ENCODE measurements at regions not wholly inside any gene's neighbourhood (a gene's known extent, or its start where the extent isn't known, plus 50 kb on each side); places are given as distances from the start of the nearest gene placed in this dataset.

DNA sequence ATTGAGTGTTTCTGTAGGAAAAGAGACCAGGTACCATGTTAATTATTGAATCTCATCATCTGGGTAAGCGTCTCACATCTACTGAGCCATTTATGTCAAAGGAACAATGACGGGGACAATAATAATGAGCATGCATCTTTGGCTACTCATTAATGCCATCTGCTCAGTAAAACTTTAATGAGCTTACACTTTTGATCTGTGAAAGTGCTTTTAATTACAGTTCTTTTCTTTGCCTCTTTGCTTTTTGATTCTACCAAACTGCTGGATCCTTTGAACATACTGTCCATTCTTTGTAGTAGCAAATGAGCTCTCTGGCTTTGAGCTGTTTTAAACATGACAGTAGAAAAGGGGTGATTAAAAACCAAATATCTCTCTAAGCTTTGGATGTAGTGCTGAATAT lies 181.2 kb upstream of the IVNS1ABP start:
- no peak for DNase-seq

DNA sequence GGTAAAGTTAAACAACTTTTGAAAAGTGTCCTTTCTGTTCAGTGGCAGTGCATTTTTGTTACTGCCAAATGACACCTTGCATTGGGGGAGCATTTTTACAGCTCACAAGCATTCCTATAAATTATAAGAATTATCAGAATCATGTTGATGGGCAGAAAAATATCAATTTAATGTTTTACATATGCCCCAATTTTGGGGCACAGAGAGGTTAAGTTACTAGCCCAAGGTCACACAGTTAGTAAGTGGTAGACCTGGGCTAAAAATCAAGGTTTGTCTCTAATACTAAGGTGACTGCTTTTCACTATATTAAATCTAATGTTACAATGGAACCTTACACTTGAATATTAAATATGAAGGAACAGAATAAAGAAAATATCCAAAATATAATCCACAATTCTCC lies 180.1 kb upstream of the IVNS1ABP start:
- no peak for DNase-seq

DNA sequence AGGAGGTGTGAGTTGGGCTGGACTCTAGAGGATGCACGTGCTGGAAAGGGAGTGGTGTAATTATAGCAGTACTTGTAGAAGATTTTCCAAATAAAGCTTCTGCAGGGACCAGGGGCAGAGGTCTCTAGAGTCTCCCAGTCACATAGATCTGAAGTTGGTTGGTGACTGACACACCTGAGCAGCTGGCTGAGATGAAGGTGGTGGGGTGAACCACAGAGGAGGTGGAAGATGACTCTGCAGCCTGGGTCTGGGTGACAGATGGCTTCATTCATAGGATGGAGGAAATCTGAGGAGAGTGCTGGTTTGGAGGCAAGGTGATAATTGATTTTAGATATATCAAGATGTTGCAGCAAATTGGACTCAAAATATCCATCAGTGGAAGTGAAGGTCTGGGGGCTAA lies 178.9 kb upstream of the IVNS1ABP start:
- no peak for DNase-seq

DNA sequence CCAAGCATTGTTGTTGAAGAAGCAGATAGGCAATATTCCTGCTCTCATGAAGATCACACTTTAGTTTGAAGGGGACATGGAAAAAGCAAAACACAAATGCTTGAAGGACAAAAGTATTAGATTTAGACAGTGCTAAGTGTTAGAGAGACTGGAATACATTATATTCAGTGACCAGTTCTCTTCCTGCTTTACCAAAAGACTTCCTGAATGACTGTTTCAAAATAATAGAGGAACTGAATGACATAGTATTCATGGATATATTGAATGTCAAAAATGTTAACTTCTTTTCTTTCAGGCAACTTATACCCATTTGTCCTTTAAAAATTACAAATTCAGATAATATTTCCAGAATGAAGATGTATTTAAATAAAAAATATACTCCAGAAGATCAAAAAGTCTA lies 178.0 kb upstream of the IVNS1ABP start:
- no peak for DNase-seq

DNA sequence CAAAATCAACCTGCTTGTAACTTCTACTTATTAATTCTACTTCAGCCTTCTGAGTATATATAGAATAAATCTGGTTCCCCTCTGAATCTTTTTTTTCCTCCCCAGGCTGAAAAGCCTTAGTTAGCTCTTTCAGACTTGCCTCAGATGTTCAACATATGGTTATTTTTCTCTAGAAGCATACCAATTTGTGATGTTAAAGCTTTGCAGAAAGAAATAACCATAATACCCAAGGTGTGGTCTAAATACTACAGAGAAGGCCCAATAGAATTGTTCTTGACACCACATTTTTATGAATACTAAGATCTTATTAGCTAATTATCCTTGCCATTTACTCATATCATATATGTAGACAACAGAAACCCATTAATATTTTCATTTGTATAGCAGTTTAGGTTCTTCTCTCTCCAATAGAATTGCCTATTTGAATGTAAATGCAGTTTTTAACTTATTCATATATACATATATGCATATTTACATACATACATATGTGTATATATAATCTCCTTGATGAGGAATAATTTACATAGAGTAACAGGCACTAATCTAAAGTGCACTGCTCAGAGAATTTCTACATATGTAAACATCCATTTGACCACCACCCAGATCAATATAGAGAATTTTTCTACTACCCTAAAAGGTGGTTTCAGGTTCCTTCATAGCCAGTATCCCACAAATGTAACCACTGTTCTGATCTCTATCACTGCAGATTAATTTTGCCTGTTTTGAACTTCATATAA lies 175.2 kb upstream of the IVNS1ABP start:
- no peak for DNase-seq

DNA sequence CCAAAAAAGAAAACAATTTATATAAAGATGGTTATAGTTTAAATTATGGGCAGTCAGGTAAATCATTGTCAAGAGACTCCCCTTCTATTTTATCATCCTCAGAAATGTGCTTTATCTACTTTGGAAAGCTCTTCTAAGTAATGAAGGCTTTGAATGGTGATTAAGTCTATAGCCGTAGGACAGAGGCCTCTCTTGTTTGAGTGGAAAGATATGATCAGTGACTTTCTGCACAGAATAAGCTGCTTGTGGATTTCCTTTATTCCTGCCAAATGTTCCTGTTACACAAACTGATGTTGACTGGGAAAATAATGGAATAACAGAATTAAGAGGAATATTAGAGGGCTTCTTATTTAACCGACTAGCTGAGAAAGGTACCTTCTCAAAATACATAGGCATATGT lies 174.6 kb upstream of the IVNS1ABP start:
- DNase-seq, result no peak

DNA sequence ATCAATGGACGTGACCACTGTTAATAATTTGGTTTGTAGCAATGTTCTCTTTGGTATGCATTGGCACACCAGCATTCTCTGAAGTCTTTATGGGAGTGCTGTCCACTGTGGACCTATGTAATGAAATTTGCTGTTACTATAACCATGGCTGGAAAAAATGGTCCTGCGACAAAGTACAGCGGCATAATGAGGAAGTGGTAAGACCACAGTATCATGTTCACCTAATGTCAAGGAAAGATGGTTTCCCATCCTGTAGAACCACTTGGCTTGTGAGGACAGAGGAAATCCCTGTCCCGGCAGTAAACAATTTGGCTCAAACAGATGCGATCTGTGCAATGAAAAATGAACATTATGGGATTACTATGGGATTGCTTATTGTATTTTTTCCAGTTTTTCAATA lies 173.9 kb upstream of the IVNS1ABP start:
- no peak for DNase-seq

DNA sequence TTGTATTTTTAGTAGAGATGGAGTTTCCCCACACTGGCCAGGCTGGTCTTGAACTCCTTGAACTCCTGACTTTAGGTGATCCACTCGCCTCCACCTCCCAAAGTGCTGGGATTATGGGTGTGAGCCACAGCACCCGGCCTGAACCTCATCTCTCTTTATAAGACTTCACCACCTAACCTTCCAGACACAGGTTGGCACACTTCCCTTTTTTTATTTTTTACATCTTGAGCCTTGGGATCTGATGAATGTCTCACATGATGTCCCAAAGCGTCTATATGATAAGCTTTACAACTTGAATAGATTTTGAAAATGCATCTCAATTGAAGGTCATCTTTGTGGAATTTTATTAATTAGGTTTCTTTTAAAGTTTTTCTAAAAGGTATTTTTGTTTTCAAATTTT lies 172.4 kb upstream of the IVNS1ABP start:
- DNase-seq, result no peak

DNA sequence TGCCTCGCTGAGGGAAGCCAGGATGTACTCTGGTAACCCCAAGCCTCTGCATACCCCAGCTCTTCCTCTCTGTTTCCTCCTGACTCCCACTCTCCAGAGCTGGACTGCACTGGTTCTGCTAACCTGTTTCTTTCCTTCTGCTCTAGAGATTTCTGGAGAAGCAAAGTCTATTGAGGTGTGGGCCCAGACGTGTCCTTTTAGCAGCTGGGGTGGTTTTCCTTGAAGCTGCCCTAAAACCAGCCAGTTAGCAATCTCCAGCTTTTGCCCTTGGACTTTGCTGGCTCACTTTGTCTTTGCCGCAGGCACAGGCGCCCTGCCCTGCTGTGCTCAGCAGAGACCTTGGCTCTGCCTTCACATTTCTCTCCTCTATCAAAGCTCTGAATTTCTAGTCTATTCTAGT lies 171.8 kb upstream of the IVNS1ABP start:
- DNase-seq, result no peak

DNA sequence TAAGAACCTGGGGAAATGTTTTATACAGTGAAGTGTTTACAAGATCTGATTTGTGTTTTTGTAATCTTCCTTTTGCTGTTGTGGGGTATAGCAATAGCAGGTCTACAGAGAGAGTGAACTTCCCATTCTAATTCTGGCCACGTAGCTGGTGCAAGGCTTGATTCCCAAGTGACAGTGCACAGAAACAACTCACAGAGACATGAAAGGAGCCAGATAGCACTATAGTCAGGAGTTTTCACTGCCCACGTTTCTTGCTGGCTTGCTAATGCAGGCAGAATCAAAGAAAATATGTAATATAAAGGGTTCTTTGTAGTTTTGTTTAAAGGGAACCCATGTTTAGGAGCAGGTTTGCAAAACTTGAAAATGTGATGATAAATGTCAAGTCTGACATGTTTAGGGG lies 170.9 kb upstream of the IVNS1ABP start:
- no peak for DNase-seq

DNA sequence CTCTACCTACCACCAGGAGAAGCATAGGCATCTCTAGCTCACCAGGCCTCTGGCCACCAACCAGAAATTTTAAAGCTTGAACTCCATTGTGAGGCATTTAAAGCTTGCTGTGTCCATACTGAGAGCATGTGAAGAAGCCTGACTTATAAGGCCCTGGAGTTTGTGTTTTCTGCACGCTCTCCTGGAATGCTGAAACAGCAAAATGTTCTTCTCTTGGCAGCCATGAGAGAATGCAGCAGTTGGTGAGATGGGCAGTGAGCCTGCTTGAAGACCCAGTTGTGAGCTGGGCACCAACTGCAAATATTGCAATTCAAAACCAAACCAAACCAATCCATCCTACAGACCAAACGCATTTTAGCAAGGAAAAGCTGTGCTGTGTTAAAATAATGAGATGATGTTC lies 170.0 kb upstream of the IVNS1ABP start:
- DNase-seq, result no peak

DNA sequence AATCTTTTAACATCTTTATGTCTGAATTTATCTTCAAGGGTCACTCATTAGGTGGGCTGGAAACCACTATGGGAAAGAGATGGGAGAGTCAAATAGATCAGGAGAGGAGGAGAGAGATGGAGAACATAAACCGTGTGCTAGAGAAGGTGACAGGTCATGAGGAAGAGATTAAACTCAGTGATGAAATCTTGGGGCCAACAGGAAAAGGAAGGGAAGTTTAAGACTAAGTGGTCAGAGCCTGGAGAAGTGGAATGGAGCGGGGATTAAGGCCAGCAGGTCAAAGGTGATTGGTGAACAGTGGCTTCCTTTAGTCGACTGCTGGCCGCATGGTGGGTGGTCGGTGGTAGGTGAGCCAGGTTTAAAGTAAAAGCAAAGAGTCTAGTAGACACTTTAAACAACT lies 169.3 kb upstream of the IVNS1ABP start:
- DNase-seq, result no peak

DNA sequence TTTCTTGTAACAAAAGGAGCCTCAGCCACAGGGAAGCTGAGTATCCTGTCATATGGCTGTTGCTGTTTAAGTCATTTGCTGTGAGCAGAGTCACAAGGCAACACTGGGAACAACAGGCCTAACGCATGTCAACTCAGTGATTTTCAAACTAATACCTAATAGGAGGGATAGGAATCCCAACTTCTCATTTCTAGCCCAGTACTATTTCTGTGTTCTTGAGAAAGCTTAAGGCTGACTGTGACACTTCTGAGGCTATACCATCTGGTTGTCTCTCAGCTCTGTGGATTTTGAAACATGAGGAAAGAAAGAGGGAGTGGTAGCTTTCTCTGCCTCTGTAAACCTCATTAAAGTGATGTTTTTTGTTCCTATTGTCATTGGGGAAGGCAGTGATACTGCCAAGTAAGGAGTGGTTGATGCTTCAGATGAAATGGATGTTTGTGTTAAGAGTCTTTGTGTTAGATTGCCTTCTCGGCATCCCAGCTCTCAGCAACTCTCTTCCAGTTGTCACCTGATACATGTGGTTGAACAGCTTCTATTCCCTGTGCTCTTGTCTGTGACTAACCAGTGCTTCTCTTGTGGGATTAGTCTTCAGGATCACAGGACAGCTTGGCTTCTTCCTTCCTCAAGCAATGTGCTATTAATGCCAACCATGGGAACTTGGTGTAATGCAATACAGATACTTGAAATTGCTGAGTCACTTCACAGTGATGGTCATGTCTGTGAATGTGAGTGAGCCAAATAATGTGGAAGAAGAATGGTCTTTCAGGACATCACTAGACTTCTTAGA lies 166.8 kb upstream of the IVNS1ABP start:
- peak; percentile 19 for DNase-seq

DNA sequence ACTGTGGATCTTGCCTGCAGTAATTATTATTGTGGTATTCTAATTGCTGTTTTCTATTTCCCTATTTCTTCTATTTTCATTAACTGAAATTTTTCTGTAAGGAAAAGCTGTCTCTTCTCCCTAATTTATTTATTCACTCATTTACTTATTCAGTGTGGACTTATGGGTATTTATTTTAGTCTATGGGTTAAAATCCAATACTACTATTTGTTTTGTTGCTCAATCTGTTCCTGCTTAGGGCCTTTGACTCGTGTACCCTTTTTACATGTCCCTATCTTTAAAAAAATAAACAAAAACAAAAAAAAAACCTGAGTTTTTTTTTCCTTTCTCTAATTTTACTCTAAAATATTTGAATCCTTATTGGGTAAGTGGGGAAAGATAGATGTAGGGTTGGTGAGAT lies 166.2 kb upstream of the IVNS1ABP start:
- DNase-seq, result no peak

DNA sequence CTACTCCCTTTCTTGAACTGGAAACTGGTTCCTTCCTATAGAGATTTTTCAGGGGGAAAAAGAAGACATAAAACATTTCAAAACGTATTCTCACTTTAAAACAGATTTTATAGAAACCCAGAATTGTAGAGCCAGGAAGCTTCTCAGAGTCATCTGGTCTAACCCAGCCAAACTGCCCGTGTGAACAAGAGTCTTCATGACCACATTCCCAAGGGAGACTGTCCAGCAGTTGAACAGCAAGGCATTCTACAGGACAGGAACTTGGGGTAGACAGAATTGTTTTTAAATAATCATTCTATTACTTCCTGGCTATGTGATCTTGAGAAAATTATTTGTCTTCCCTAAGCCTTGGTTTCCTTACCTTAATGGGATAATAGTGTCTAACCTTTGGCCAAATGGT lies 163.5 kb upstream of the IVNS1ABP start:
- DNase-seq, result no peak

DNA sequence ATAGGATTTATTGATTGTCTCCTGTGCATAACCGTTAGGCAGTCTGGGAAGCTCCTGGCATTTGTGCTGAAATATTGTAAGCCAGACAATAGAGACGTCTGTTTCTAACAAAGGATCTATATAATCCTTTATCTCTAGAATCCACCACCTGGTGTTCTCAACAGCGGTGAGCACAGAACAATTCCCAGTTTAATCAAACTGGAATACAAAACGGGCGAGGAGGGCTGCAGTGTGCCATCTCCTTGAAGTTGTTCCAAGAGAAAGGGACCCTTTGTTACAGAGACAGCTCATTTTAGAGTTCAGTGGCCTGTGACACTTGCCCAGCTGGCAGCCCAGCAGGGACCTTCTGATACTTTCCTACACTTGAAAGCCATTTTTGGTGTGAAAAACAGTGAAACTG lies 162.8 kb upstream of the IVNS1ABP start:
- DNase-seq, result no peak

DNA sequence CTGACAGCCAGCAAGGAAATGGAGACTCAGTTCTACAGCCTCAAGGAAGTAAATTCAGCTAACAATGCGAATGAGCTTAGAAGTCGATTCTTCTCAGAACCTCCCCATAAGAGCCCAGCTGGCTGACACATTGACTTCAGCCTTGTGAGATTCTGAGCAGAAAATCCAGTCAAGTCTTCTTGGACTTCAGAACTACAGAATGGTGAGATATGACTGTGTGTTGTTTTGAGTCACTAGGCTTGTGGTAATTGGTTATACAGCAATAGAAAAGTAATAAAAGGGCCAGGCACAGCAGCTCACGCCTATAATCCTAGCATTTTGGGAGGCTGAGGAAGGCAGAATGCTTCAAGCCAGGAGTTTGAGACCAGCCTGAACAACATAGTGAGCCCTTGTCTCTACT lies 161.8 kb upstream of the IVNS1ABP start:
- DNase-seq, result no peak

DNA sequence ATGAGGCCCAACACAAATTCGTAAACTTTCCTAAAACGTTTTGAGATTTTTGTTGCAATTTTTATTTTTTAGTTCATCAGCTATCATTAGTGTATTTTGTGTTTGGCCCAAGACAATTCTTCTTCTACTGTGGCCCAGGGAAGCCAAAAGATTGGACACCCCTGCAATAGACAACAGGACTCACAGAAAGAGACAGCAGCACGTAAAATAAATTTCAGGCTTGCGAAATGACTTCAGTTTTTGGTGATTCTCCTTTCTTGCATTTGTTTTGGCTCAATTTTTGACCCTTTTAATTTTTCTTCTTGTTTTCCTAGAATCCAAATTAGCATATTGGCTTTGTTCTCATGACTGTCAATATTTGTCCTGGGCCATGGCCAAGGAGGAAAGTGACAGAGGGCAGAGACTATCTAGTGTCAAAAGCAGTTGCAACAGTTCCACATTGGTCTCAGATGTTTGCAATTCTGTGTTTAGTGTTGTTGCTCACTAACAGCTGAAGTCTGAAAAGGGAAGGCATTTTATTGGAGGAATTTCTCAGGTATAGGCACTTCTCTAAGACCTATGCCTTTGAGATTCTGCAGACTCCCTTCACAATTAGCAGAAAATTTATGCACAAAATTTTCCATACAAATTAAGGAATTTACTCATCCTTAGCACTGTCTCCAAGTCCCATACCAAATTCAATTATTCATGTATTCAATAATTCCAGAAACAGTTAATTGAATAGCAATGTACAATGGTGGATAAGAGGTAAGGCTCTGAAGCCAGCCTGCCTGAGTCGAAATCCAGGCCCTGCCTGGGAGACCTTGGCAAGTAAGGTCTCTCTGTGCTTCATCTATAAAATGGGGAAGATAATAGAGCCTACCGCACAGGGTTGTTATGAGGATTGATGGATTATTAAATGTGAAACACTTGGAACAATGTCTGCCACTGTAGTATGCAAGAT lies 160.9 kb upstream of the IVNS1ABP start:
- DNase-seq, result no peak

DNA sequence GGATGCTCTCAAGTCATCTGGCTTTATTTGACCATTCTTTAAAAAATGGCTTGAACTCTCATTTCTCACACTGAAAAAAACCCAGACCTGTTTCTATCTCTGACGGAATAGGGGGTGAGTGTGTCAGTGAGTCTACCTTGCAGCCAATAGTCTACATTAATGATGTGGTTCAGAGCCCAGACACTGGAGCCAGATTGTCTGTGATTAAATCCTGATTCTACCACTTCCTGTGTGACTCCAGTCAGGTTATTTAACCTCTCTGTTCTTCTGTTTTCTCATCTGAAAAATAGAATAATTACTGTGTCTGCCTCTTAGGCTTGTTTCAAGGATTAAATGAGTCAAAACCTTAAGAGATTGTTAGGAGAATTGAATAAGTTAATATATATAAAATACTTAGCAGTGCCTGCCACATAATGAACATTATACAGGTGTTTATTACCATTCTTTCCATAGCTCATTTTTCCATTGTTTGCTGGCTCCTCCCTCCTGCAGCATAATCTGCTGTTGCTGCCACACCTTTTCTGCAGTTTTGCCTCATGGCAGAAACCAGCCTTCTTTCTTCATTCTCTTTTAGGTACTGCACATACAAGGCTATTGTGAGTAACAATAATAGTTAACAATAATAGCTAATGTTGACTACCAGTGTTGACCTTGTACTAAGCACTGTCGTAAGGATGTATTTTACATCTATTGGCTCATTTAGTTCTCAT lies 157.6 kb upstream of the IVNS1ABP start:
- DNase-seq, result no peak

DNA sequence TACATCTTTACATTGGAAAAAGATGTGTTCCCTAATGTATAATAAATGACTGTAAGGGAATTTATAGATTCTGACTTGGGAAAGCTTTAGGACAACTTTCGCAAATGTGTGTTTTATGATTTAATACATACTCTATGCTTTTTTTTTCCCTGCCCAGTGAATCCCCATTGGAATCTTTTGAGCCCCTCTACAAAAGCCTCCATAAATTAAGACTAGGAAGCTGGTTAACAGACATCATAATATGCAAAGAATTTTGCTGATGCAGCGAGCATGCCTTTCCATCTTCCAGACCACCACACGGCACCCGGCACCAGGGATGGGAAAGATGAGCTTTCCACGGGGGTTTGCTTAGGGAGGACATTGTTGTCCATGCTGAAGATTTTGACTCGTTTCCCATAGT lies 156.1 kb upstream of the IVNS1ABP start:
- DNase-seq, result no peak

DNA sequence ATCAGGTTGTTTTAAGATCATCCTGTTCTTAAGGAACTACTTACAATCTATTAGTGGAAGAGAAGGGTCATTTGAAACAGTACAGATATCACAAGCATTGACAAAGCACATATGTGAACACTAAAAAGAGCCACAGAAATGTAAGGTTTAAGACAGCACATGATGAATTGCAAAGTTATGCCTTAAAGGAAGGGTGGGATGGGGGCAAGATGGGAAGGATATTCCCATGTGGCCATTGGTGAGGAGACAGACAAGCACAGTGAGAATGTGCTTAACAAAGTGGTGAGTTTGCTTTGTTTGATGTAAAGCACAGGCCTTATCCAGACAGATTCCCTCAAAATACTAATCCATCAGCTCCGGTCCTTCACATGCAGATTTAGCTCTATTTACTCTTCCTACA lies 151.6 kb upstream of the IVNS1ABP start:
- DNase-seq, result no peak

DNA sequence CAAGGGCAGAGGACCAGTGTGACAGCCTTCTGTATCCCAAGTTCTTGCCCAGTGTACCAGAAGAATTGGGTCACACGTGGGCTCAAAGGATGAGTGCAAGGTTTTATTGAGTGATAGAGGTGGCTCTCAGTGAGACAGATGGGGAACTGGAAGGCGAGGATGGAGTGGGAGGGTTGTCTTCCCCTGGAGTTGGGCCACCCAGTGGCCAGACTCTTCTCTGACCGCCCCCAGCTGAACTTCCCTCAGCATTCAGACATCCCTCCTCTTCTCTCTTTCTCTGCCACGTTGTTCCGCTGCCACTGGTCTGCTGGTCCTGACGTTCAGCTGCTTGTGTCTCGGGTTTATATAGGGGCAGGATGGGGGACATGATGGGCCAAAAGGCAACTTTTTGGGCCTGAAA lies 150.1 kb upstream of the IVNS1ABP start:
- DNase-seq, result no peak

DNA sequence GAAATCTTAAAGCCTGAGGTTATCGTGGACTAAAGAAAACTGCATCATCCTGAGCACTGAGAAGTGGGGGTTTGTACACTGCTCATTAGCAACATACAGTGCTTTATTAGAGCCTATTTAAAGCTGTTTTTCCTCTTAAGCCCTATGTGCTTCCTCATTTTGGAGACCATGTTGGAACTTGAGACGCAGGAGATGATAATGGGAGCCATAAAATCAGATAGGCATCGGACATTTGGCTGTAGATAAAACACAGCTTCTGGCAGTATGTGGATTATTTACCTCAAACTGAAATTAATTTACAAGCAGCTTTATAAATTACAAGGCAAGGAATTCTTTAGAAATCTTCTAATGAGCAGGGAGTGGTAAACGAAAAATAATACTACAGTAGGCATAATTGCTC lies 147.7 kb upstream of the IVNS1ABP start:
- DNase-seq, result no peak
